Hepatocyte (in vitro differentiated cells): ENCODE measurements at regions not wholly inside any gene's neighbourhood (a gene's known extent, or its start where the extent isn't known, plus 50 kb on each side); places are given as distances from the start of the nearest gene placed in this dataset.

Experiments used
- DNase-seq: peaks from one replicate; pipeline ENCODE4 v3.0.0-alpha.2; 2016; ENCODE audit warnings: low spot score
- H2AFZ ChIP-seq: fragments of 200-600 bp; sonication (generic); 2 replicates; pipeline ENCODE4 v1.6.0; 2016; ENCODE audit warnings: antibody characterized with exemption, mild to moderate bottlenecking
- H3K27ac ChIP-seq: fragments of 200-600 bp; sonication (generic); 2 replicates; pipeline ENCODE4 v1.5.1; 2016; ENCODE audit warnings: mild to moderate bottlenecking
- H3K27me3 ChIP-seq: fragments of 200-600 bp; sonication (generic); 2 replicates; pipeline ENCODE4 v1.6.1; 2016
- H3K36me3 ChIP-seq: fragments of 200-600 bp; sonication (generic); replicated peaks from 2 replicates; pipeline ENCODE4 v1.5.1; 2016; ENCODE audit warnings: low read depth; ENCODE audit not compliant: insufficient read depth
- H3K4me1 ChIP-seq: fragments of 200-600 bp; sonication (generic); 2 replicates; pipeline ENCODE4 v1.5.1; 2016; ENCODE audit warnings: mild to moderate bottlenecking, moderate library complexity; ENCODE audit not compliant: insufficient read depth
- H3K4me2 ChIP-seq: fragments of 200-600 bp; sonication (generic); 2 replicates; pipeline ENCODE4 v1.6.0; 2016
- H3K4me3 ChIP-seq: fragments of 200-600 bp; sonication (generic); 2 replicates; pipeline ENCODE4 v1.5.1; 2016; ENCODE audit warnings: mild to moderate bottlenecking
- H3K79me2 ChIP-seq: fragments of 200-600 bp; sonication (generic); 2 replicates; pipeline ENCODE4 v1.6.0; 2017; ENCODE audit warnings: mild to moderate bottlenecking
- H3K9me2 ChIP-seq: fragments of 200-600 bp; sonication (generic); replicated peaks from 2 replicates; pipeline ENCODE4 v1.6.0; 2017; ENCODE audit warnings: mild to moderate bottlenecking; ENCODE audit not compliant: insufficient read depth
- H3K9me3 ChIP-seq: fragments of 200-600 bp; sonication (generic); 2 replicates; pipeline ENCODE4 v1.5.1; 2016; ENCODE audit warnings: low read depth, mild to moderate bottlenecking
- H4K20me1 ChIP-seq: fragments of 200-600 bp; sonication (generic); 2 replicates; pipeline ENCODE4 v1.6.0; 2016; ENCODE audit warnings: mild to moderate bottlenecking; ENCODE audit not compliant: insufficient read depth, poor library complexity, severe bottlenecking
- CTCF ChIP-seq: fragments of 200-600 bp; sonication (generic); IDR thresholded peaks from 2 replicates; pipeline ENCODE4 v1.5.1; 2016; ENCODE audit warnings: antibody characterized with exemption, mild to moderate bottlenecking; ENCODE audit not compliant: poor library complexity
- EZH2 ChIP-seq: fragments of 200-600 bp; sonication (generic); IDR thresholded peaks from 2 replicates; pipeline ENCODE4 v1.6.1; 2016; ENCODE audit warnings: antibody characterized with exemption, mild to moderate bottlenecking, borderline replicate concordance
- EZH2phosphoT487 ChIP-seq: fragments of 200-600 bp; sonication (generic); IDR thresholded peaks from one replicate; pipeline ENCODE4 v1.6.1; 2018; ENCODE audit warnings: antibody characterized with exemption, mild to moderate bottlenecking, low read depth, moderate library complexity; ENCODE audit not compliant: unreplicated experiment, severe bottlenecking
- WGBS: methylation state at CpG from one replicate; pipeline ENCODE4 v1.1.6; 2016; ENCODE audit warnings: low lambda C conversion rate; ENCODE audit errors: missing lambda C conversion rate; 5-methylcytosine and 5-hydroxymethylcytosine counted together

GRCh38 chr5:116862632-116863455 lies 288.2 kb upstream of the SEMA6A start:
- H3K9me2 ChIP-seq: no peaks in the 10 kb centered on the region
- H3K4me1 ChIP-seq: peaks cover 18% of the 10 kb centered on the region
- no peaks in the 10 kb centered on the region for H3K9me3 ChIP-seq
- H2AFZ ChIP-seq: peak overlapping the region; percentile 13
- no peaks in the 10 kb centered on the region for H3K27me3 ChIP-seq
- no peak overlapping the region for H3K4me3 ChIP-seq
- DNase-seq: no peak
- whole genome bisulfite sequencing: 75% methylated on average over 10 of the region's 10 CpGs
- H3K36me3 ChIP-seq: no peaks in the 10 kb centered on the region
- no peak for TF ChIP-seq EZH2phosphoT487
- no peak for TF ChIP-seq CTCF
- TF ChIP-seq EZH2: no peak
- no peaks in the 10 kb centered on the region for H4K20me1 ChIP-seq
- H3K27ac ChIP-seq: no peak overlapping the region
- no peaks in the 10 kb centered on the region for H3K79me2 ChIP-seq
- H3K4me2 ChIP-seq: no peak overlapping the region

- no peak for DNase-seq
- no peak overlapping the region for H3K27ac ChIP-seq
- H3K4me1 ChIP-seq: peaks cover 18% of the 10 kb centered on the region
These were observed 287.0 kb upstream of the SEMA6A start for GRCh38 chr5:116861666-116862065.

GRCh38 chr5:116861097-116861496 lies 286.5 kb upstream of the SEMA6A start:
- 86% methylated on average over 3 of the region's 3 CpGs for WGBS
- no peak for TF ChIP-seq EZH2phosphoT487
- TF ChIP-seq CTCF: no peak
- no peak for TF ChIP-seq EZH2
- no peaks in the 10 kb centered on the region for H3K27me3 ChIP-seq
- no peaks in the 10 kb centered on the region for H3K36me3 ChIP-seq
- peaks cover 18% of the 10 kb centered on the region for H3K4me1 ChIP-seq
- no peaks in the 10 kb centered on the region for H4K20me1 ChIP-seq
- H2AFZ ChIP-seq: no peak overlapping the region
- H3K4me2 ChIP-seq: no peak overlapping the region
- H3K9me3 ChIP-seq: no peaks in the 10 kb centered on the region
- DNase-seq: no peak
- no peak overlapping the region for H3K27ac ChIP-seq
- no peak overlapping the region for H3K4me3 ChIP-seq
- no peaks in the 10 kb centered on the region for H3K79me2 ChIP-seq
- no peaks in the 10 kb centered on the region for H3K9me2 ChIP-seq

More at GRCh38 chr5:116861666-116862065, 287.0 kb upstream of the SEMA6A start:
- H3K4me3 ChIP-seq: no peak overlapping the region
- no peak overlapping the region for H3K4me2 ChIP-seq
- H3K9me3 ChIP-seq: no peaks in the 10 kb centered on the region
- TF ChIP-seq EZH2: no peak
- no peak for TF ChIP-seq CTCF
- no peak for TF ChIP-seq EZH2phosphoT487
- H3K79me2 ChIP-seq: no peaks in the 10 kb centered on the region
- H2AFZ ChIP-seq: no peak overlapping the region
- no peaks in the 10 kb centered on the region for H3K9me2 ChIP-seq
- no peaks in the 10 kb centered on the region for H3K27me3 ChIP-seq
- 80% methylated on average over 2 of the region's 2 CpGs for WGBS
- no peaks in the 10 kb centered on the region for H3K36me3 ChIP-seq
- H4K20me1 ChIP-seq: no peaks in the 10 kb centered on the region
